Glutamatergic neuron (in vitro differentiated cells): ENCODE measurements at regions not wholly inside any gene's neighbourhood (a gene's known extent, or its start where the extent isn't known, plus 50 kb on each side); places are given as distances from the start of the nearest gene placed in this dataset.

Experiments
- DNase-seq: peaks from one replicate; pipeline ENCODE4 v3.0.0; 2022
- H3K27ac Mint-ChIP-seq: one replicate; pipeline ENCODE4 v1.8.0; 2020; ENCODE audit warnings: mild to moderate bottlenecking, mixed read lengths, inconsistent platforms; ENCODE audit not compliant: unreplicated experiment
- H3K27me3 Mint-ChIP-seq: one replicate; pipeline ENCODE4 v1.8.0; 2020; ENCODE audit warnings: mild to moderate bottlenecking, moderate library complexity, mixed read lengths, inconsistent platforms; ENCODE audit not compliant: unreplicated experiment
- H3K36me3 Mint-ChIP-seq: one replicate; pipeline ENCODE4 v1.8.0; 2020; ENCODE audit warnings: mild to moderate bottlenecking, mixed read lengths, inconsistent platforms; ENCODE audit not compliant: unreplicated experiment
- H3K4me1 Mint-ChIP-seq: one replicate; pipeline ENCODE4 v1.8.0; 2020; ENCODE audit warnings: mild to moderate bottlenecking, low read depth, mixed read lengths, inconsistent platforms; ENCODE audit not compliant: unreplicated experiment
- H3K4me3 Mint-ChIP-seq: one replicate; pipeline ENCODE4 v1.8.0; 2020; ENCODE audit warnings: mild to moderate bottlenecking, mixed read lengths, inconsistent platforms; ENCODE audit not compliant: unreplicated experiment
- H3K9me3 Mint-ChIP-seq: one replicate; pipeline ENCODE4 v1.8.0; 2020; ENCODE audit warnings: mild to moderate bottlenecking, moderate library complexity, mixed read lengths, inconsistent platforms; ENCODE audit not compliant: unreplicated experiment
- TF ChIP-seq, protein P1 (sequence below): fragments of 200-600 bp; sonication (generic); IDR thresholded peaks from one replicate; pipeline ENCODE4 v1.5.0; 2021; ENCODE audit not compliant: partially characterized antibody, unreplicated experiment

DNA sequence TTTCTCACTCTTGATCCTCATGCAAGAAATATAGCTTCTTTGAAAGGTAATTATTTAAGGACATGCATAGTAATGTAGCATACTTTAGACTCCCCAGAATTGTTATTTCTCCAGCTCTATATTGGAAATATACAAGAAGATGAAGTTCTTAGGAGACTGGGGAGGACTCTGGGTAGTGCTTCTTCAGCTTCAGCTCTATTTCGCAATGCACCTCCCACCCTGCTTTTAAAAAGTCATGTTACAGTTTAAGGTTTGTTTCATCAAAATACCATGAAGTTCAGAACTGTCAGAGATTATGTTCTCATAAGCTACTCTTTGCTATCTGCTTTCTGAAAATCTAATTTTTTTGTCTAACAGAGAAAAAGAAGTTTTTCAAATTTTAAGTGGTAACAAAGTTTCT, 586.2 kb upstream of the ADGRL4 start:
- TF ChIP-seq, protein P1, sequence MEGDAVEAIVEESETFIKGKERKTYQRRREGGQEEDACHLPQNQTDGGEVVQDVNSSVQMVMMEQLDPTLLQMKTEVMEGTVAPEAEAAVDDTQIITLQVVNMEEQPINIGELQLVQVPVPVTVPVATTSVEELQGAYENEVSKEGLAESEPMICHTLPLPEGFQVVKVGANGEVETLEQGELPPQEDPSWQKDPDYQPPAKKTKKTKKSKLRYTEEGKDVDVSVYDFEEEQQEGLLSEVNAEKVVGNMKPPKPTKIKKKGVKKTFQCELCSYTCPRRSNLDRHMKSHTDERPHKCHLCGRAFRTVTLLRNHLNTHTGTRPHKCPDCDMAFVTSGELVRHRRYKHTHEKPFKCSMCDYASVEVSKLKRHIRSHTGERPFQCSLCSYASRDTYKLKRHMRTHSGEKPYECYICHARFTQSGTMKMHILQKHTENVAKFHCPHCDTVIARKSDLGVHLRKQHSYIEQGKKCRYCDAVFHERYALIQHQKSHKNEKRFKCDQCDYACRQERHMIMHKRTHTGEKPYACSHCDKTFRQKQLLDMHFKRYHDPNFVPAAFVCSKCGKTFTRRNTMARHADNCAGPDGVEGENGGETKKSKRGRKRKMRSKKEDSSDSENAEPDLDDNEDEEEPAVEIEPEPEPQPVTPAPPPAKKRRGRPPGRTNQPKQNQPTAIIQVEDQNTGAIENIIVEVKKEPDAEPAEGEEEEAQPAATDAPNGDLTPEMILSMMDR = no peak
- Mint-ChIP-seq H3K9me3 (no peaks in the 10 kb centered on the region), H3K27me3 (no peaks in the 10 kb centered on the region), H3K4me3 (no peak overlapping the region), H3K36me3 (no peaks in the 10 kb centered on the region), H3K4me1 (no peaks in the 10 kb centered on the region), H3K27ac (no peak overlapping the region)
- DNase-seq = no peak

DNA sequence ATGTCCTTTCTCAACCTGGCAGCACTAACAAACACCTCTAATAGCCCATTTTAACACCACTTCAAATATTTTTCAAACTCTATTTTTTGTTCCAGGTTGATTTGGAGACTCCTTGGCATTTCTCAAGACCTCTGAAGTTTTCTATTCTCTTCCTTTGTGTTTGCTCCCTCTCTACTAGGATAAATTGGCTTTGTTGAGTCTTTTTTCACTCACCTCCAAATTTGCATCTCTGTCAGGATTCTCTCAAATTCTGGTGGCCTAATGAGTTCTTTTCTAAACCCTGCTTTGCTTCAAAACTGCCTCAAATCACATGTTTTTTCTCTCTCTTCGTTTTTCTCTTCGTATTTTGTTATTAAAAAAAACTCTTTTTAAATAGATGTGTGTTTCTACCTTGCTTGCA, 582.2 kb upstream of the ADGRL4 start:
- H3K27ac Mint-ChIP-seq = no peak overlapping the region
- H3K4me1 Mint-ChIP-seq = no peaks in the 10 kb centered on the region
- H3K36me3 Mint-ChIP-seq = no peaks in the 10 kb centered on the region
- H3K4me3 Mint-ChIP-seq = no peak overlapping the region
- DNase-seq = no peak
- TF ChIP-seq, protein P1 = no peak
- no peaks in the 10 kb centered on the region for H3K27me3 Mint-ChIP-seq
- no peaks in the 10 kb centered on the region for H3K9me3 Mint-ChIP-seq

DNA sequence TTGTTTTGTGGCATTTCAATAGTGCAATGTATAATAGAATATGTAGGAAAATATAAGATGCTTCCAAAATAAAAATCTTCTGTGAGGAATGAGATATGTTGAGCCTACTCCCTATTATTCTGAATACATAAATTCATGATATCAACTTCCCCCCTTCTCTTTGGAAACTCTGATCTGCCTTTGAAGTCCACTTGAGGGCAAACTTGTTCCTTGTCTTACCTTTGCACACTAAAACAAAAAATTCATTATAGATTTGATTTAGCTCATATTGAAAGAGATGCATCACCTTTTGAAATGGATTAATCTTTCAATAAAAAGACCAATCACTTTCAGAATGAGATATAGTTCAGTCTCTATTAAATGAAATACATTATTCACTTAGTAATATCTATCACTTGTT, 580.7 kb upstream of the ADGRL4 start:
- no peaks in the 10 kb centered on the region for H3K27me3 Mint-ChIP-seq
- no peaks in the 10 kb centered on the region for H3K36me3 Mint-ChIP-seq
- DNase-seq = no peak
- H3K4me1 Mint-ChIP-seq = no peaks in the 10 kb centered on the region
- H3K9me3 Mint-ChIP-seq = no peaks in the 10 kb centered on the region
- no peak overlapping the region for H3K27ac Mint-ChIP-seq
- no peak overlapping the region for H3K4me3 Mint-ChIP-seq
- TF ChIP-seq, protein P1 = no peak

DNA sequence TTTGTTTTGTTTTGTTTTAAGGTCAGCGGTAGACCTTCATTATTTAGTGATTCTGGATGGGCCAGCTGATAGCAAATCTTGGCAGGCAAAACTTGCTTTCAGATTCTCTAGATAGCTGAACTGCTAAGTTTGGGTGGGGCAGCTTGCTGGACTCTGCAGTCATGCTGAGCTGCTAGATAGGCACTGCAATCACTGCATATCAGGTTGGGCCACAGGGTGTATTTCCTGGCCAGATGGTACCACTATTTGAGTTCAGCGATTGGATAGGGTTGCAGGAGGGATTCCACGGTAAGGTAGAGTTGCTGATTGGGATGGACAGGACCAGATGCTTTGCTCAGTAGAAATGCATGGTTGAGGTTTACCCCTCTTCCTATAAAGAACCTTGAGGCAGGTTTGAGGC, 579.3 kb upstream of the ADGRL4 start:
- H3K27me3 Mint-ChIP-seq = no peaks in the 10 kb centered on the region
- H3K36me3 Mint-ChIP-seq = no peaks in the 10 kb centered on the region
- H3K4me1 Mint-ChIP-seq = no peaks in the 10 kb centered on the region
- DNase-seq = no peak
- no peak overlapping the region for H3K4me3 Mint-ChIP-seq
- no peak overlapping the region for H3K27ac Mint-ChIP-seq
- H3K9me3 Mint-ChIP-seq = no peaks in the 10 kb centered on the region
- TF ChIP-seq, protein P1 = no peak

DNA sequence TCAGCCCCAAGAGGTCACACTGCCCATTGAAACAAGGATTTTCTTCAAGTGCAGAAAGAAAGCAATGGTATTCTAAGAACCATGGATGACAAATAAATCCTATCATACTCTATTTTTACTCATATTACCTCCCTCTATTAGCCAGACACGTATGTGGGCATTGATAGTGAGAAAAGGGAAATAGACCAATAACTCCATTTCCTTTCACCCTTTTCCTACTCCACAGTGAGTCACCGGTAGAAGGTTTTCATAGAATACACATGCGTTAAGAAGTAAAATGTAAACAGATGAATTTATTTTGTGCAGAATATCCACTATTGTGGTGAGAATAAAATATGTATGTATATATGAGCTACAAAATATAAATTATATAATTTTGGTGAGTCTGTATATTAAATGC, 568.9 kb upstream of the ADGRL4 start:
- no peaks in the 10 kb centered on the region for H3K36me3 Mint-ChIP-seq
- H3K27me3 Mint-ChIP-seq = no peaks in the 10 kb centered on the region
- H3K4me3 Mint-ChIP-seq = no peak overlapping the region
- TF ChIP-seq, protein P1 = no peak
- no peaks in the 10 kb centered on the region for H3K4me1 Mint-ChIP-seq
- H3K27ac Mint-ChIP-seq = no peak overlapping the region
- H3K9me3 Mint-ChIP-seq = no peaks in the 10 kb centered on the region
- no peak for DNase-seq
